Choroid plexus epithelial cell (primary cell): ENCODE measurements at regions not wholly inside any gene's neighbourhood (a gene's known extent, or its start where the extent isn't known, plus 50 kb on each side); places are given as distances from the start of the nearest gene placed in this dataset.

Experiments
- DNase-seq: peaks from one replicate; pipeline ENCODE4 v3.0.0-alpha.2; 2010; ENCODE audit warnings: low read depth
- H3K4me3 ChIP-seq: 2 replicates; pipeline ENCODE4 v1.5.1; 2011; ENCODE audit warnings: low read depth, mild to moderate bottlenecking, control low read depth, low read length, moderate library complexity
- CTCF ChIP-seq: conservative IDR thresholded peaks from 2 replicates; pipeline ENCODE4 v1.5.1; 2011; ENCODE audit warnings: low read depth, mild to moderate bottlenecking, control low read depth, inconsistent platforms, low read length, moderate library complexity

GRCh38 chr4:83832110-83832825 is 296.4 kb downstream of the GPAT3 start:
- TF ChIP-seq CTCF: no peak
- no peak for DNase-seq
- H3K4me3 ChIP-seq: no peak overlapping the region

GRCh38 chr4:83831588-83831987 is 295.7 kb downstream of the GPAT3 start:
- no peak for DNase-seq
- no peak overlapping the region for H3K4me3 ChIP-seq
- no peak for TF ChIP-seq CTCF

DNA sequence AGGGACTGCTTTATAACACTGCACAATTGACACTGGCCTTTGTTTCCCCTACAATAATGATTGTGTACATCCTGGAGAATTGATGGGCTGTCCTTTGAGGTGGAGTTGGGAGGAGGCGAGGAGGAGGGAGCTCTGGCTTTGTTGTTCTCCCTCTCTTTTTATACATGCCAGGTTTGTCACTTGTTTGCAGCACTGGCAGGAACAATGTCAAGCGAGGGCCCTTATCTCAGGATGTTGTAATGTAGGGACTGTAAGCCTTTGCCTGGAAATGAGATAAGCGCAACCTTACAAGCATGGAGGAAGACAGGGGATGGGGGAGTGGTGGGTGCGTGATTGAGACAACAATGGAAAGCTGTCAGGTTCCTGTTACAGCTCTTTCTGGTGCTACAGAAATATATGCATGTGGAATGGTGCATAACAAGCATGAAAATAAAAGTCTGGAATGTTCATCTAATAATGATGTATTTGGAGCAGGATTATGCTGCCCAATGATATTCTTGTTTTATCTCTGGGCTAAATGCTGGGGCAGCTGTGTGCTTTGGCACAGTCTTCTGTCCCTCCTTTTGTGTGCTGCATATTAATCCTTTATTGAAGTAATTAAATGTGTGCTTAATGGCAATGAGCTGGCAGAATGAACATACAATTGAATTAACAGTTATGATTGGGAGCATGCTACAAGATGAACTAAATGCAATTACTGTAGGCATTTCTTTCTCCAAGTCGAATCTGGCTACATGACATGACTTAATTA is 294.4 kb downstream of the GPAT3 start:
- no peak overlapping the region for H3K4me3 ChIP-seq
- no peak for TF ChIP-seq CTCF
- DNase-seq: no peak

- no peak for TF ChIP-seq CTCF
- H3K4me3 ChIP-seq: no peak overlapping the region
- DNase-seq: no peak
Observed at GRCh38 chr4:83828601-83829000, 292.7 kb downstream of the GPAT3 start.

DNA sequence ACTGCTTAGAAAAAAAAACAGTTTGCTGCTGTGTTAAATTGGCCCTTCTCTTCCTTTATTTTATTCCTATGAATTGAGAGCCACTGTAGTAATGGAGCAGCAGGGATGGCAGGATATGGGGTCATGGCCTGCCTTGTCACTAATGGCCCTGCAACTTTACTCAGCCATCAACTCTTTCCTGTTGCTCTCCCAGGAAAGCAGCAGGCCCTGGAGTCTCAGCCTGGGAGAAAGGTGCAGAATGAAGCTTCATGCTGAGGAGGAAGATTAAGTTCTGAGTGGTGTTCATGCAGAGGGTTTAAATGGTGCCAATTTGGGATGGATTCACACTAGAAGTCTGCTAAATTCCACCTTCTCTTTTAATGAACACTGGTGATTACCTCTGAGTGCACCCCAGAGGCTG is 285.6 kb downstream of the GPAT3 start:
- no peak overlapping the region for H3K4me3 ChIP-seq
- TF ChIP-seq CTCF: no peak
- DNase-seq: no peak

GRCh38 chr4:83819582-83819981 is 283.7 kb downstream of the GPAT3 start:
- no peak for TF ChIP-seq CTCF
- no peak overlapping the region for H3K4me3 ChIP-seq
- no peak for DNase-seq

GRCh38 chr4:83810428-83810827 is 274.5 kb downstream of the GPAT3 start:
- DNase-seq: no peak
- H3K4me3 ChIP-seq: no peak overlapping the region
- TF ChIP-seq CTCF: no peak
